BLaER1 treated with 17β-estradiol and CSF1 and Interleukin-3, amounts not matched to agents 10 nM and 100 nM (cell line): ENCODE measurements at regions not wholly inside any gene's neighbourhood (a gene's known extent, or its start where the extent isn't known, plus 50 kb on each side); places are given as distances from the start of the nearest gene placed in this dataset.

Source experiments
- H3K27ac ChIP-seq, 11 experiments: shearing (Covaris generic); formaldehyde crosslinking; 2 replicates each; pipeline ENCODE4 v1.8.1; 2022
- H3K27me3 ChIP-seq, 11 experiments: shearing (Covaris generic); formaldehyde crosslinking; 2 replicates each; pipeline ENCODE4 v1.8.1; 2022
- H3K36me3 ChIP-seq, 11 experiments: shearing (Covaris generic); formaldehyde crosslinking; 2 replicates each; pipeline ENCODE4 v1.8.1; 2022
- H3K4me1 ChIP-seq, 10 experiments: shearing (Covaris generic); formaldehyde crosslinking; 2 replicates each; pipeline ENCODE4 v1.8.1; 2022
- H3K4me2 ChIP-seq, 11 experiments: shearing (Covaris generic); formaldehyde crosslinking; 2 replicates each; pipeline ENCODE4 v1.8.1; 2022
- H3K4me3 ChIP-seq, 10 experiments: shearing (Covaris generic); formaldehyde crosslinking; 2 replicates each; pipeline ENCODE4 v1.8.1; 2022
- H3K9ac ChIP-seq, 11 experiments: shearing (Covaris generic); formaldehyde crosslinking; 2 replicates each; pipeline ENCODE4 v1.8.1; 2022
- H3K9me3 ChIP-seq, 11 experiments: shearing (Covaris generic); formaldehyde crosslinking; replicated peaks in 1 of 11; 2 replicates each; pipeline ENCODE4 v1.8.1; 2022
- H4K20me1 ChIP-seq, 11 experiments: shearing (Covaris generic); formaldehyde crosslinking; 2 replicates each; pipeline ENCODE4 v1.8.1; 2022
- Cebpa-rat ChIP-seq, 11 experiments: shearing (Covaris generic); IDR thresholded peaks; 2 replicates each; pipeline ENCODE4 v1.8.1; 2022

DNA sequence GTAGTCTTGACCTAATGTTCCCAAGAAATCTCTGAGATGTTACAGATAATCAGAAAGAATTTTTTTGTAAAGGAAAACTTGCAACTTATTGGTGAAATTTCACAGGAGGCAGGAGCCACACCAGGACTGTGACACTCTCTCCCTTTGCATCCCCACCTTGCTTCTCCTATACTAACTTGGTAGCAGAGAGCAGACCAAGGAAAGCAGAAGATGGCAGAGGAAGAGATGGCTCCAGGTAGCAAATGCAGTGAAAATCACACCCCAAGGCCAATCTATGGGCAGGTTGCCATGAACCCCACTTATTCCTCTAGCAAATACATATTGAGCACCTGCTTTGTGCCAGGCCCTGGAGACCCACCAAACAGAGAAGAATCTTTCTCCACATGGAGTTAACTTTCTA is 303.4 kb upstream of the C1orf174 start:
- Histone ChIP-seq H3K9ac (no peak overlapping the region), H4K20me1 (no peaks in the 10 kb centered on the region), H3K27me3 (no peaks in the 10 kb centered on the region), H3K4me2 (no peak overlapping the region), H3K36me3 (no peaks in the 10 kb centered on the region), H3K9me3 (peaks cover 24 to 62% (median 48%) of the 10 kb centered on the region in 11 experiments), H3K4me3 (no peak overlapping the region), H3K4me1 (no peaks in the 10 kb centered on the region), H3K27ac (no peak overlapping the region)
- TF ChIP-seq Cebpa-rat (IDR thresholded peaks at IDR 0.05) = no peak

DNA sequence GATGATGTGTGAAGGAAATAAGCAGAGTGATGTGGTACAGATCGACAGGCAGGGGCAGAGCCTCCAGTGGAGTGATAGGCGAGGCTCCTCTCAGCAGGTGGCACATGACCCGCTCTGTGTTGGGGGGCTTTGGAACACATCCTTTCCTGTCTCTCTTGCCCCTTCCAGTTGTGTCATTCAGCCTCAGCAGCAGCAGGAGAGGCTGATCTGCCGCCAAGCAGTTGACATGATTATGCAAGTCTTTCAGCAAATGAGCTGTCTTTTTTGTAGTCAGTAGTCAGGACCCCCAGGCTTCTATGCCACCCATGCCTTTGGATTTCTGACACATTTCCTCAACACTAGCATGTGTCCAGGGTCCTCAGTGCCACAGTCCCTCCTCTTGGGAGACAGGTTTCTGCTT is 307.1 kb upstream of the C1orf174 start:
- no peaks in the 10 kb centered on the region for H3K27me3 ChIP-seq
- no peaks in the 10 kb centered on the region for H4K20me1 ChIP-seq
- H3K4me1 ChIP-seq = 0 out of 20 replicates have a peak, but pooled peaks cover 0 to 6% (median 0%) of the 10 kb centered on the region in 10 experiments
- peaks cover 24 to 63% (median 48%) of the 10 kb centered on the region in 11 experiments for H3K9me3 ChIP-seq
- H3K36me3 ChIP-seq = no peaks in the 10 kb centered on the region
- H3K9ac ChIP-seq = no peak overlapping the region
- H3K27ac ChIP-seq = no peak overlapping the region
- H3K4me3 ChIP-seq = no peak overlapping the region
- no peak overlapping the region for H3K4me2 ChIP-seq
- TF ChIP-seq Cebpa-rat (IDR thresholded peaks at IDR 0.05) = no peak

DNA sequence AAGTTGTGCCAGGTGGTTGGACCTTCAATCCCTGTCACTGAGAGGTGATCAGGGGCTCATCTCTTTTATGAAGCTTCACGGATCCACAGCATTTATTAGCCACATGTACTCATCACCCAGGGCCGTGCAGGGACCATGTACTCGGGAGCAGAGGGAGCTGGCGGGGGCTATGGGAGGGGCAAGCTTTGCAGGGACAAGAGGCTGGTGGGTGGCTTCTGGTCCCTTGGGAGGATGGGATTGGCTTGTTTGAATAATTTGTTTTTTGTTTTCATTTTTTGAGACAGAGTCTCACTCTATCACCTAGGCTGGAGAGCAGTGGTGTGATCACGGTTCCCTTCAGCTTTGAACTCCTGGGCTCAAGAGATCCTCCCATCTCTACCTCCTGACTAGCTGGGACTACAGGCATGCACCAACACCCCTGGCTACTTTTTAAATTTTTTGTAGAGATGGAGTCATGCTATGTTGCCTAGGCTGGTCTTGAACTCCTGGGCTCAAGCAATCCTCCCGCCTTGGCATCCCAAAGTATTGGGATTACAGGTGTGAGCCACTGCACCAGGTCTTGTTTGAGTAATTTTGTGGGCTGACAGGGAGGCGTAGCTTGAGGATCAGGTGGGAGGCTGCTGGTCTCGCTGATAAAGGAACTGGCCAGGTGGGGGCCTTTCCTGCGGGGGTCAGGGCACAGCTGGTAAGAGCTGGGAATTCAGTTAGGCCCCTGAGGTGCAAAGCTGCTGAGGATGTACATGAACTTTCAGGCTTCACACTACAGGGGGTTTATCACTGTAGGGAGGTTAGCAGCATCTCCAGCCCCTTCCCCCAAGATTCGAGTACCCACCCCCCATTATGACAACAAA is 308.0 kb upstream of the C1orf174 start:
- Histone ChIP-seq H3K4me2 (no peak overlapping the region), H3K36me3 (no peaks in the 10 kb centered on the region), H3K4me1 (0 out of 20 replicates have a peak, but pooled peaks cover 0 to 7% (median 0%) of the 10 kb centered on the region in 10 experiments), H3K9ac (no peak overlapping the region), H3K27me3 (no peaks in the 10 kb centered on the region), H3K27ac (no peak overlapping the region), H4K20me1 (no peaks in the 10 kb centered on the region), H3K4me3 (no peak overlapping the region), H3K9me3 (peaks cover 33 to 63% (median 52%) of the 10 kb centered on the region in 11 experiments)
- no peak for TF ChIP-seq Cebpa-rat (IDR thresholded peaks at IDR 0.05)

DNA sequence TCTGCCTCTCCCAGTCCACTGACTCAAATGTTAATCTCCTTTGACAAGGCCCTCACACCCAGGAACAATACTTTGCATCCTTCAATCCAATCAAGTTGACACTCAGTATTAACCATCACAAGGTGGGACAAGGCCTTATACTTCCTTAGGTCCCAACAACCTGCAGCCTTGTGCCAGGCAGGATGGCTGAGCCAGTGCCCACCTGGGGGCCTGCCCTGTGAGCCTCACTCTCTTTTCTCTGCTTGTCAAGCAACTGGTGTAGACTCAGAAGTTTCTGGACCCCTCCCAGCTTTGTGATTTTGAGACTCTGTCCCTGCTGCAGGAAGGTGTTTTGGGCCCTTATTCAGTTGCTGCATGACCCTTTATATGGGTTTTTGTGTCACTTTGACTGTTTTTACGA is 310.0 kb upstream of the C1orf174 start:
- Histone ChIP-seq H3K4me3 (no peak overlapping the region), H3K27ac (no peak overlapping the region), H3K36me3 (no peaks in the 10 kb centered on the region), H3K4me2 (no peak overlapping the region), H3K4me1 (0 out of 20 replicates have a peak, but pooled peaks cover 0 to 7% (median 0%) of the 10 kb centered on the region in 10 experiments), H3K27me3 (no peaks in the 10 kb centered on the region), H3K9ac (no peak overlapping the region), H4K20me1 (no peaks in the 10 kb centered on the region), H3K9me3 (peaks cover 30 to 59% (median 44%) of the 10 kb centered on the region in 11 experiments)
- no peak for TF ChIP-seq Cebpa-rat (IDR thresholded peaks at IDR 0.05)

DNA sequence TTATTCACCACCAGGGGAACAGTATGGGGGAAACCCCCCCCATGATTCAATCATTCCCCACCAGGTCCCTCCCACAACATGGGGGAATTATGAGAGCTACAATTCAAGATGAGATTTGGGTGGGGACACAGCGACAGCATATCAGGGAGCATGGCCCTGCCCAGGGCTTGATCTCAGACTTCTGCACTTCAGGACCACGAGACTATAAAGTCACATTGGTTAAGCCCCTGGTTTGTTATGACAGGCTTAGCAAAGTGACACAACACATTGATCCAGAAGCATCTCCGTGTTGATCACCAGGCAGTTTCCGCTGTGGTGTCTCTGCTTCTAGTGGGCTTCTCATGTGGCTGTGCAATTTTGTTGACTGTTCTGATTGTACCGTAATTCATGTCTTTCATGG is 312.7 kb upstream of the C1orf174 start:
- no peak overlapping the region for H3K4me2 ChIP-seq
- no peaks in the 10 kb centered on the region for H3K36me3 ChIP-seq
- no peaks in the 10 kb centered on the region for H4K20me1 ChIP-seq
- no peak overlapping the region for H3K9ac ChIP-seq
- peaks cover 12 to 32% (median 20%) of the 10 kb centered on the region in 11 experiments; a peak in 21 of 22 replicates for H3K9me3 ChIP-seq
- TF ChIP-seq Cebpa-rat (IDR thresholded peaks at IDR 0.05) = no peak
- no peaks in the 10 kb centered on the region for H3K27me3 ChIP-seq
- H3K4me3 ChIP-seq = no peak overlapping the region
- H3K4me1 ChIP-seq = peaks cover 4 to 20% (median 13%) of the 10 kb centered on the region in 10 experiments; a peak in 19 of 20 replicates
- no peak overlapping the region for H3K27ac ChIP-seq

DNA sequence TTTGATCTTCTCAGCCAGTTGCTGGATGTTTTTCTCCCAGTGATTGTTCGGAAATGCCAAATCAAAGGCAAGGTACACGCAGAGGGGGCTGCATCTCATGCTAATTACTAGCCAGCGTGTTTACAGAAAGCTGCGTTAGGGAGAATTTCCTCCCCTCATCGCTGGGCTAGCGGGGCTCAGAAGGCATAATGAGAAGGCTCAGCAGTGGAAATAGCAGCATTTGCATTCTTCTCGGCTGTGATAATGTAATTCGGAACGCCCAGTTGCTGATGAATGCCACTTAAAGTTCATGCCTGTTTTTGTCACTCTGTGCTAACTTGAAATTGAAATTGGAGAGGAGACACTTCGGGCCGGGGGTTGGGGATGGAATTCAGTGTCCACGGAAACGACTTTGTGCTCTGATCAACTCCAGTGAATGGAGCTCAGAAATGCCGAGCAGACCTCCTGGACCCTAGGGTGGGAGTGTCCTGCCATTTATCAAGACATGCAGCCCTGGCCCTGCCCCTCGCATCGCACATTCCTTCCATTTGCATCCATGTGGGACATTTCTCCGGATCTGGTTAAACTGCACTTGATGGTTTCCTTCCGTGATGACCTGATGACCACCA is 313.4 kb upstream of the C1orf174 start:
- Histone ChIP-seq H4K20me1 (no peaks in the 10 kb centered on the region), H3K4me1 (peaks cover 5 to 27% (median 20%) of the 10 kb centered on the region in 10 experiments; a peak in 19 of 20 replicates), H3K9ac (no peak overlapping the region), H3K4me2 (no peak overlapping the region), H3K36me3 (no peaks in the 10 kb centered on the region), H3K4me3 (no peak overlapping the region), H3K27ac (no peak overlapping the region), H3K27me3 (no peaks in the 10 kb centered on the region), H3K9me3 (peaks cover 12 to 33% (median 23%) of the 10 kb centered on the region in 11 experiments; a peak in 21 of 22 replicates)
- no peak for TF ChIP-seq Cebpa-rat (IDR thresholded peaks at IDR 0.05)

DNA sequence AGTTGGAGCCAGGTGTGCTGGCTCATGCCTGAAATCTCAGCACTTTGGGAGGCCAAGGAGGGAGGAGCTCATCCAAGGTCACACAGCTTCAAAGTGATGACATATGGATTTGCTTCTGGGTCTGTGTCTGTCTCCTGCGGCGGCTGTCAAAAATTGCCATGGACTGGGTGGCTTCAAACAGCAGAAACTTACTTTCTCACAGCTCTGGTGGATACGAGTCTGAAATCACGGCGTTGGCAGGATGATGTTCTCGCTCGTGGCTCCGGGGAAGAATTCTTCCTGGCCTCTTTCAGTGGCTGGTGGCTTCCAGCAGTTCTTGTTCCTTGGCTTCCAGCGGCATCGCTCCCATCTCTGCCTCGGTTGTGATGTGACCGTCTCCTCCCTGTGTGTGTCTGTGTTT is 314.8 kb upstream of the C1orf174 start:
- peaks cover 15 to 40% (median 28%) of the 10 kb centered on the region in 11 experiments; a peak in 21 of 22 replicates for H3K9me3 ChIP-seq
- no peak overlapping the region for H3K4me2 ChIP-seq
- H3K9ac ChIP-seq = no peak overlapping the region
- no peaks in the 10 kb centered on the region for H3K36me3 ChIP-seq
- peaks cover 5 to 37% (median 25%) of the 10 kb centered on the region in 10 experiments; a peak in 19 of 20 replicates for H3K4me1 ChIP-seq
- no peaks in the 10 kb centered on the region for H3K27me3 ChIP-seq
- H4K20me1 ChIP-seq = no peaks in the 10 kb centered on the region
- H3K4me3 ChIP-seq = no peak overlapping the region
- TF ChIP-seq Cebpa-rat (IDR thresholded peaks at IDR 0.05) = no peak
- H3K27ac ChIP-seq = no peak overlapping the region

DNA sequence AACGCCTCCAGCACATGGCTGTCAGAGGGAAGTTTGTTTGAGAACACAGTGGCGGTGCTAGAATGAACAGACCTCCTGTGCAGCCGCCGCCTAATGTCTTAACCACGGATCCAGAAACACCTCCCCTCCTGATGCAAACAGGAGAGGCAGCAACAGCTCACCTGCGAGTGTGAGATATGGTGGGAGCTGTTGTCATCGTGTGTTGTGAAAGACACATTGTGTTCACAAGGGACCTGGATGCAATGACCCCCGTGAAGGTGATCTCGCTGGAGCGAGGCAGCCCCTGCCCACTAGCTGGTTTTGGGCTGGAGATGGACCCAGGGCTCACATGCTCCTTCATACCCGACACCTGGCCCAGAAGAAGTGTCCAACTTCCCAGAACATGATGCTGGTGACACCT is 315.3 kb upstream of the C1orf174 start:
- no peak for TF ChIP-seq Cebpa-rat (IDR thresholded peaks at IDR 0.05)
- H3K36me3 ChIP-seq = no peaks in the 10 kb centered on the region
- H3K27ac ChIP-seq = no peak overlapping the region
- H3K4me1 ChIP-seq = peaks cover 5 to 43% (median 29%) of the 10 kb centered on the region in 10 experiments; a peak in 19 of 20 replicates
- peaks cover 0 to under 1% (median 0%) of the 10 kb centered on the region in 11 experiments; a peak in 1 of 22 replicates for H3K27me3 ChIP-seq
- no peak overlapping the region for H3K9ac ChIP-seq
- H4K20me1 ChIP-seq = no peaks in the 10 kb centered on the region
- H3K4me3 ChIP-seq = no peak overlapping the region
- H3K4me2 ChIP-seq = no peak overlapping the region
- peaks cover 15 to 40% (median 28%) of the 10 kb centered on the region in 11 experiments; a peak in 21 of 22 replicates for H3K9me3 ChIP-seq

DNA sequence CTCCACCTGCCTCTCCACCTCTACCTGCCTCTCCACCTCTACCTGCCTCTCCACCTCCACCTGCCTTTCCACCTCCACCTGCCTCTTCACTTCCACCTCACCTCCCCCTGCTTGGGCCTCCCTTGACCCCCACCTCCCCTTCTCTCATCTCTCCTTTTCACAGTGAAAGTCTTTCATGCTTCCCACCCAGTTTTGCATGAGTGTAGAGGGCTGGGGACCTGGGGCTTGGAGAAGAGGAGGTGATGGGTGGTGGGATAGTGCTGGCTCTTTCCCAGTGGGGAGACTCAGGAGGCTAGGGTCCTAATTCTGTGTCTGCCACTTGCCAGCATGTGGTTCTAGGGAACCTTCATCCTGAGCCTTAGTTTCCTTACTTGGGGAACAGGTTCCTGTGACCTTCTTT is 316.2 kb upstream of the C1orf174 start:
- Histone ChIP-seq H3K27me3 (peaks cover 0 to 3% (median 0%) of the 10 kb centered on the region in 11 experiments; a peak in 1 of 22 replicates), H3K27ac (no peak overlapping the region), H3K9me3 (peaks cover 15 to 40% (median 28%) of the 10 kb centered on the region in 11 experiments; a peak in 21 of 22 replicates), H3K4me1 (peaks cover 5 to 51% (median 37%) of the 10 kb centered on the region in 10 experiments; a peak in 19 of 20 replicates), H3K9ac (no peak overlapping the region), H4K20me1 (no peaks in the 10 kb centered on the region), H3K36me3 (no peaks in the 10 kb centered on the region), H3K4me3 (no peak overlapping the region), H3K4me2 (peak overlapping the region in 4 of 11 experiments; percentile 51 to 76 (median 68); a peak in 5 of 22 replicates)
- TF ChIP-seq Cebpa-rat (IDR thresholded peaks at IDR 0.05) = no peak
